ENCODE measurements at regions not wholly inside any gene's neighbourhood (a gene's known extent, or its start where the extent isn't known, plus 50 kb on each side); places are given as distances from the start of the nearest gene placed in this dataset.
"Not testable (repeated sequence)": the region's sequence is repeated elsewhere in the genome, so short reads cannot be mapped to it uniquely, and the experiment has no call there.

GRCh38 chr3:124132813-124133212 is 140.9 kb upstream of the ROPN1 start:
- no peak for DNase-seq (ENCODE audit: low read depth in 2 of 3, low spot score in 2 of 3)

- DNase-seq (ENCODE audit: low read depth in 2 of 3, low spot score in 2 of 3) = no peak
Observed at GRCh38 chr3:124133366-124133940, 141.5 kb upstream of the ROPN1 start.

- DNase-seq (ENCODE audit: low read depth in 2 of 3, low spot score in 2 of 3) = no peak
Observed at GRCh38 chr3:124137216-124137615, 145.3 kb upstream of the ROPN1 start.

- DNase-seq (ENCODE audit: low read depth in 2 of 3, low spot score in 2 of 3) = no peak
Observed at GRCh38 chr3:124138148-124138547, 146.2 kb upstream of the ROPN1 start.

- DNase-seq (ENCODE audit: low read depth in 2 of 3, low spot score in 2 of 3) = no peak
Observed at GRCh38 chr3:124140746-124141145, 148.8 kb upstream of the ROPN1 start.

- no peak for DNase-seq (ENCODE audit: low read depth in 2 of 3, low spot score in 2 of 3)
Observed at GRCh38 chr3:124142389-124142970, 150.6 kb upstream of the ROPN1 start.

GRCh38 chr3:124143047-124143446 is 151.1 kb upstream of the ROPN1 start:
- DNase-seq (ENCODE audit: low read depth in 2 of 3, low spot score in 2 of 3) = no peak

- no peak for DNase-seq (ENCODE audit: low read depth in 2 of 3, low spot score in 2 of 3)
Observed at GRCh38 chr3:124144035-124144814, 152.3 kb upstream of the ROPN1 start.

GRCh38 chr3:124147429-124147828 is 155.5 kb upstream of the ROPN1 start:
- DNase-seq (ENCODE audit: low read depth in 2 of 3, low spot score in 2 of 3) = no peak

GRCh38 chr3:124147946-124148345 is 156.0 kb upstream of the ROPN1 start:
- DNase-seq (ENCODE audit: low read depth in 2 of 3, low spot score in 2 of 3) = no peak

GRCh38 chr3:124149081-124149480 is 157.2 kb upstream of the ROPN1 start:
- no peak for DNase-seq (ENCODE audit: low read depth in 2 of 3, low spot score in 2 of 3)

GRCh38 chr3:124149771-124150170 is 157.8 kb upstream of the ROPN1 start:
- DNase-seq (ENCODE audit: low read depth in 2 of 3, low spot score in 2 of 3) = no peak

GRCh38 chr3:124152891-124153290 is 161.0 kb upstream of the ROPN1 start:
- DNase-seq (ENCODE audit: low read depth in 2 of 3, low spot score in 2 of 3) = not testable (repeated sequence)

- DNase-seq (ENCODE audit: low read depth in 2 of 3, low spot score in 2 of 3) = no peak
Observed at GRCh38 chr3:124156866-124157712, 165.2 kb upstream of the ROPN1 start.

- no peak for DNase-seq (ENCODE audit: low read depth in 2 of 3, low spot score in 2 of 3)
Observed at GRCh38 chr3:124157748-124158147, 165.8 kb upstream of the ROPN1 start.

- no peak for DNase-seq (ENCODE audit: low read depth in 2 of 3, low spot score in 2 of 3)
Observed at GRCh38 chr3:124158168-124158881, 166.4 kb upstream of the ROPN1 start.

GRCh38 chr3:124161448-124161847 is 169.5 kb upstream of the ROPN1 start:
- DNase-seq (ENCODE audit: low read depth in 2 of 3, low spot score in 2 of 3) = no peak

- DNase-seq (ENCODE audit: low read depth in 2 of 3, low spot score in 2 of 3) = no peak
Observed at GRCh38 chr3:124163689-124164088, 171.8 kb upstream of the ROPN1 start.

GRCh38 chr3:124168271-124168670 is 176.3 kb upstream of the ROPN1 start:
- DNase-seq (ENCODE audit: low read depth in 2 of 3, low spot score in 2 of 3) = no peak

GRCh38 chr3:124172283-124172682 is 180.4 kb upstream of the ROPN1 start:
- DNase-seq (ENCODE audit: low read depth in 2 of 3, low spot score in 2 of 3) = no peak

- no peak for DNase-seq (ENCODE audit: low read depth in 2 of 3, low spot score in 2 of 3)
Observed at GRCh38 chr3:124172816-124173215, 180.9 kb upstream of the ROPN1 start.

All from hematopoietic multipotent progenitor cell (in vitro differentiated cells).